PFSK-1 (cell line): ENCODE measurements at regions not wholly inside any gene's neighbourhood (a gene's known extent, or its start where the extent isn't known, plus 50 kb on each side); places are given as distances from the start of the nearest gene placed in this dataset.

Experiments
- FOXP2 ChIP-seq: optimal IDR thresholded peaks from 2 replicates; pipeline ENCODE3; 2011; ENCODE audit warnings: borderline replicate concordance, control low read depth, inconsistent platforms; ENCODE audit not compliant: insufficient read depth; ENCODE audit errors: extremely low read length, extremely low read depth
- POLR2AphosphoS5 ChIP-seq: IDR thresholded peaks from 2 replicates; pipeline ENCODE4 v1.6.1; 2012; ENCODE audit warnings: low read depth, mild to moderate bottlenecking, control low read depth, low read length, moderate library complexity
- SIN3A ChIP-seq: IDR thresholded peaks from 2 replicates; pipeline ENCODE4 v1.6.1; 2012; ENCODE audit warnings: mild to moderate bottlenecking, low read length, moderate library complexity, borderline replicate concordance; ENCODE audit not compliant: insufficient read depth
- TAF1 ChIP-seq: IDR thresholded peaks from 2 replicates; pipeline ENCODE4 v1.6.1; 2012; ENCODE audit warnings: low read length, control low read depth, borderline replicate concordance; ENCODE audit not compliant: insufficient read depth
- TF ChIP-seq, protein P1 (sequence below), 2 experiments: IDR thresholded peaks; 2 replicates each; pipeline versions ENCODE4 v1.6.1 to v1.8.0; 2011 to 2012; ENCODE audit warnings: low read depth in 2 of 2, low read length in 2 of 2, control low read depth in 1 of 2, inconsistent platforms in 1 of 2, mild to moderate bottlenecking in 1 of 2, moderate library complexity in 1 of 2; ENCODE audit not compliant: insufficient read depth in 1 of 2

DNA sequence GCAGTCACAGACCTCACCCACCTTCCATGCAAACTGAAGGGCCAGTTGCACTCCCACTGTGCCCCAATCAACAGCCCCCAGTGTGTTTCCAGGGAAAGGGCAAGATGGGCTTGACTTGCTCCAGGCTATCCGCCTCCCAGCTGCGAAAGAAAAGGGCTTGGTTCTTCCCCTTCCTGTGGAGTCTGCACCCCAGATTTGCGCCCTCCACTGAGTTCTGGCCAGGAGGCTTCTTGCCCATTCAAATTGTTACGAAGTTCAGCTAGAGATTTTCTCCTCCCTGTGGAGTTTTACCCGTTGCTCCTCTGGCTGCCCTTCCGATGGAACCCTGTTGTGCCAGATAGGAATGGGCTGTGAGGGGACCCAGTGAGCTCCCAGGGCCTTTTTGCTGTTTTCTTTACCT is 1096.9 kb upstream of the ALCAM start:
- TF ChIP-seq, protein P1, sequence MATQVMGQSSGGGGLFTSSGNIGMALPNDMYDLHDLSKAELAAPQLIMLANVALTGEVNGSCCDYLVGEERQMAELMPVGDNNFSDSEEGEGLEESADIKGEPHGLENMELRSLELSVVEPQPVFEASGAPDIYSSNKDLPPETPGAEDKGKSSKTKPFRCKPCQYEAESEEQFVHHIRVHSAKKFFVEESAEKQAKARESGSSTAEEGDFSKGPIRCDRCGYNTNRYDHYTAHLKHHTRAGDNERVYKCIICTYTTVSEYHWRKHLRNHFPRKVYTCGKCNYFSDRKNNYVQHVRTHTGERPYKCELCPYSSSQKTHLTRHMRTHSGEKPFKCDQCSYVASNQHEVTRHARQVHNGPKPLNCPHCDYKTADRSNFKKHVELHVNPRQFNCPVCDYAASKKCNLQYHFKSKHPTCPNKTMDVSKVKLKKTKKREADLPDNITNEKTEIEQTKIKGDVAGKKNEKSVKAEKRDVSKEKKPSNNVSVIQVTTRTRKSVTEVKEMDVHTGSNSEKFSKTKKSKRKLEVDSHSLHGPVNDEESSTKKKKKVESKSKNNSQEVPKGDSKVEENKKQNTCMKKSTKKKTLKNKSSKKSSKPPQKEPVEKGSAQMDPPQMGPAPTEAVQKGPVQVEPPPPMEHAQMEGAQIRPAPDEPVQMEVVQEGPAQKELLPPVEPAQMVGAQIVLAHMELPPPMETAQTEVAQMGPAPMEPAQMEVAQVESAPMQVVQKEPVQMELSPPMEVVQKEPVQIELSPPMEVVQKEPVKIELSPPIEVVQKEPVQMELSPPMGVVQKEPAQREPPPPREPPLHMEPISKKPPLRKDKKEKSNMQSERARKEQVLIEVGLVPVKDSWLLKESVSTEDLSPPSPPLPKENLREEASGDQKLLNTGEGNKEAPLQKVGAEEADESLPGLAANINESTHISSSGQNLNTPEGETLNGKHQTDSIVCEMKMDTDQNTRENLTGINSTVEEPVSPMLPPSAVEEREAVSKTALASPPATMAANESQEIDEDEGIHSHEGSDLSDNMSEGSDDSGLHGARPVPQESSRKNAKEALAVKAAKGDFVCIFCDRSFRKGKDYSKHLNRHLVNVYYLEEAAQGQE (IDR thresholded peaks at IDR 0.05; ENCODE audit: insufficient read depth in 1 of 2, low read depth in 2 of 2, low read length in 2 of 2) = no peak
- TF ChIP-seq FOXP2 (no peak), POLR2AphosphoS5 (no peak), SIN3A (no peak), TAF1 (no peak)

DNA sequence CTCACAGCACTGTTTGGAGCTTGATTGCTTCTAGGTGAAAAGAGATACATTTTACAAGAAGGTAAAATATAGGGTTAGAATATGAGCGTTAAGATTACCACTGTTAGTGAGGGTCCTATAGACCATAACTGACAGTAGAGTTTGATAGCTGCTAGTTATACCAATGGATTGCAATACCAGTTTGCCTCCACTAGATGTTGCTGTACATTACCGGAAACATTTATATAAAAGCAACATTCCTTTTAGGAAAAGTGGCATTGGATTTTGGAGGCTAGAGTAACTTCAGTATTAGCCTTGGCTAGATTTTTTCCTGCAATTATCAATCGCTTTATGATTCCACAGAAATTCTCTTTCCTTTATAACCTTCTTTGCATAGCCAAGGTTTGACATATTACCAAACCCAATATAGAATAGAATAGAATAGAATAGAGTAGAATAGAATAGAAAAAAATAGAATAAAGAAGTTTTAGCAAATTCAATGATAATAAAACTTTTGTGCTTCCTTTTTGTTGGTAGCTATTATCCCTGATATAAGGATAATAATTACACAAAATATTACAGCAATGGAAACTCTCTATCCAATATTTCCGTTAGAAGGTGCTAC is 1093.6 kb upstream of the ALCAM start:
- TF ChIP-seq, protein P1 (IDR thresholded peaks at IDR 0.05; ENCODE audit: insufficient read depth in 1 of 2, low read depth in 2 of 2, low read length in 2 of 2) = no peak
- no peak for TF ChIP-seq TAF1
- TF ChIP-seq FOXP2 = no peak
- TF ChIP-seq SIN3A = no peak
- TF ChIP-seq POLR2AphosphoS5 = no peak

DNA sequence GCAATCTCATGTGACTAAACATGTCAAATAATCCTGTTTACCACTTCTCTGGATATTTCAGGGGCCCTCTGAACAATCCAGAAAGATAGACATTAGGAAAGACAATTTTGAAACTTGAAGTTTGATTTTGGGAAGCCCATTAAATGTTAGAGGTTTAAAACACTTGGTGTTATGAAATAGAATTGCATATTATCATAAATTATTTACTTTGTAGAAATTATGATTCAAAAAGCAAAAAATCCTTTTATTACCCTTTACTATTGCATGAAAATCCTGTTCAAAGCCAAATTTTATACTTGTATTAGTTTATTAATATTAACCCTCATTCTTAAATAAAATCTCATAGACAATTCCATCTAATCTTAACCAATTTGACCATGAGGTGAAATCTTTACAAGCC is 1091.5 kb upstream of the ALCAM start:
- no peak for TF ChIP-seq TAF1
- no peak for TF ChIP-seq FOXP2
- no peak for TF ChIP-seq POLR2AphosphoS5
- TF ChIP-seq SIN3A = no peak
- TF ChIP-seq, protein P1 (IDR thresholded peaks at IDR 0.05; ENCODE audit: insufficient read depth in 1 of 2, low read depth in 2 of 2, low read length in 2 of 2) = no peak

DNA sequence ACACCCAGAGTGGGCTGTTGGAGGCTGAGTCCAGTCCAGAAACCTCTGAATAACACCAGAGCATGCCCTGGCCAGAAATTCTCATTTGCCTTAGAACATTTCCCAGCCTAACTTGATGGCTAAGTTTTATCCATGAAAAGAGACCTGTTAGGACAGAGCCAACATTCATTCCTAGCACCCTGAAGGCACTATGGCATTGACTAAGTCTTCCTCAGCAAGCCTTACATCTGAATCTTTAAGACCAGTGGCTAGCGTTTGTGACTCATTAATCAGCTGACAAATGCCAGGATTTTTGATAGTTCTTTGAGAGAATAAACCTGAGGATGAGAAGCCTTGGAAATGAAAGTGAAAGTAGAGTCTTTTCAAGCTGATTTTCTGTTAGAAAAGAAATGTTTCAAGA is 1087.1 kb upstream of the ALCAM start:
- TF ChIP-seq POLR2AphosphoS5 (no peak), SIN3A (no peak), TAF1 (no peak), FOXP2 (no peak)
- TF ChIP-seq, protein P1 (IDR thresholded peaks at IDR 0.05; ENCODE audit: insufficient read depth in 1 of 2, low read depth in 2 of 2, low read length in 2 of 2) = no peak

DNA sequence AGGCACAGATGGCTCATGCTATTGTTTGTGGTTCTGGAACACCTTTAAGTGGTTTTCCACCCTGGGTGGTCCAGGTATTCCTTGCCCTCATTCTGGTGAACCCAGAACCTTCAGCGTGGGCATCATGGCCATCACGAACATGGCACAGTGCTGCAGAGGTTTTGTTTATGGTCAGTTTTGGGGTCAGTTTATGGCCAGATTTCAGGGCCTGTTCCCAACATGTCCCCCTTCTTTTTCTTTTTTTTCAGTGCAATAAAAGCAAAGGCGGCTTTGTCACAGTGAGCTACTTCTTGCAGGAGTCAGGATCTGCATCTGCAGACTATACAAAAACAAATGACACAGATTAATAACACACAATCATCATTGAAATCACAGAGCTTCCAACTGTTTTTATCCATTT is 1085.0 kb upstream of the ALCAM start:
- TF ChIP-seq SIN3A (no peak), POLR2AphosphoS5 (no peak), TAF1 (no peak), FOXP2 (no peak)
- TF ChIP-seq, protein P1 (IDR thresholded peaks at IDR 0.05; ENCODE audit: insufficient read depth in 1 of 2, low read depth in 2 of 2, low read length in 2 of 2) = no peak
